GM18505 (cell line): ENCODE measurements at regions not wholly inside any gene's neighbourhood (a gene's known extent, or its start where the extent isn't known, plus 50 kb on each side); places are given as distances from the start of the nearest gene placed in this dataset.
"Not testable (repeated sequence)": the region's sequence is repeated elsewhere in the genome, so short reads cannot be mapped to it uniquely, and the experiment has no call there.

Experiments
- ATAC-seq: cut with Tn5 transposase; IDR thresholded peaks from one replicate; pipeline ENCODE4 v1.9.1; 2021; ENCODE audit not compliant: unreplicated experiment
- POLR2A ChIP-seq: IDR thresholded peaks from 4 replicates; pipeline ENCODE4 v1.6.1; 2011; ENCODE audit warnings: borderline replicate concordance; ENCODE audit not compliant: insufficient read depth, insufficient read length; ENCODE audit errors: extremely low read depth

- ATAC-seq: no peak
- TF ChIP-seq POLR2A: no peak
Measured at GRCh38 chr13:44747179-44747578, 171.0 kb upstream of the TSC22D1 start.

DNA sequence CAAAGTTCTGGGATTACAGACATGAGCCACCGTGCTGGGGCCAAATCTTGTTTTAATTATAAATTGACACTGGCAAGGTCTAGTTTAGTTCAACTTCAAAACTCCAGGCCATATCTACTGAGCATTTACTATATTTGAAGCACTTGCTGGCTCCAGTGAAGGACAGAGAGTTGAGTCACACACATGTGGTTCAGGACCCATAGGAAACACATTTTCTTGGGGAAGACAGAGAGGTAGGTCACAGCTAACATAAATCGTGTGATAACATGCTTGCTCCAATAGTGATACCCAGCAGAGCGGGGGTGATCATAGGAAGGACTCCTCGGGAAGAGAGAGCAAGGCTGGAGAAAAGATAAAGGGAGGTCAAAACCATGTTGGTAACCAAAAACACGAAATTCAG lies 170.6 kb upstream of the TSC22D1 start:
- no peak for ATAC-seq
- no peak for TF ChIP-seq POLR2A

DNA sequence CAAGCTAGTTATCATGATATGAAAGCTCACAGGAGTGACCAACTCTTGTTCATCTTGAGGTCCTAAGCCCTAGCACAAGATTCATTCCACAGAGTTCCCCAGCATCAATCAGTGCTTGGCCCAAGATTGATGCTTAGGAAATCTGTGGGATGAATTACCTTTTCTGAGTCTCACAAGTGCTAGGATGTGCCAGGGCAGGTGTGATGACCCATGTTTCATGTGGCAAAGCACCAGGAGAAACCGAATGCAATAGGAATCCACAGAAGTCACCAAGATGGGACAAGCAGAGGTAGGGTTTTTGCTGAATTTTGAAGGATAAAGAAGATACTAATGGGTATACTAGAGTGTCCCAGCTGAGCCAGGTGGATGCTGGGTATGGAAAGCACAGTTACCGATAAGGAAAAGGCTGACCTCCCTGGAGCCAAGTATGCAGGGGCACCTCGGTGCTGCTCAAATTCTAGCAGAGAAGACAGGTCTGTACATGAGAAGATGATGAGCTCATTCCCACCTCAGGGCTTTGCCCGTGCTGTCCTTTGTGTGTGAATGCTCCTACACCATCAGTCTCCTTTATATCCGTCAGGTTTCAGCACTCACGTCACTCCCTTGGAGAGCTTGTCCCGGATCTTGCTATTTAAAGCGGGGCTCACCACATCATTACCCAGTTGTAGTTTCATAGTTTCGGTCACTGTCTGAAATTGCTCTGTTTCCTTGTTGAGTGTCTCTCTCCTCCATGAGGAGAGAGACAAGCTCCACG lies 168.9 kb upstream of the TSC22D1 start:
- TF ChIP-seq POLR2A: no peak
- no peak for ATAC-seq

DNA sequence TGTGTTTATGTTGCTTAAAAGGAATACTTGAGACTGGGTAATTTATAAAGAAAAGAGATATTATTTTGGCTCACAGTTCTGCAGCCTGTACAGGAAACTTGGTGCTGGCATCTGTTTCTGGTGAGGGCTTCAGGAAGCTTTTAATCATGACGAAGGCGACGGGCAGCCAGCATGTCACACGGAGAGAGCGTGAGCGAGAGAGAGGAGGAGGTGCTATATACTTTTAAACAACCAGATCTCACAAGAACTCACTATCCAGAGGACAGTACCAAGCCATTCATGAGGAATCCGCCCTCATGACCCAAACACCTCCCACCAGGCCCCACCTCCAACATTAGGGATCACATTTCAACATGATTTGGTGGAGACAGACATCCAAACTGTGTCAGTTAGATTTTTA lies 163.4 kb upstream of the TSC22D1 start:
- no peak for ATAC-seq
- no peak for TF ChIP-seq POLR2A

DNA sequence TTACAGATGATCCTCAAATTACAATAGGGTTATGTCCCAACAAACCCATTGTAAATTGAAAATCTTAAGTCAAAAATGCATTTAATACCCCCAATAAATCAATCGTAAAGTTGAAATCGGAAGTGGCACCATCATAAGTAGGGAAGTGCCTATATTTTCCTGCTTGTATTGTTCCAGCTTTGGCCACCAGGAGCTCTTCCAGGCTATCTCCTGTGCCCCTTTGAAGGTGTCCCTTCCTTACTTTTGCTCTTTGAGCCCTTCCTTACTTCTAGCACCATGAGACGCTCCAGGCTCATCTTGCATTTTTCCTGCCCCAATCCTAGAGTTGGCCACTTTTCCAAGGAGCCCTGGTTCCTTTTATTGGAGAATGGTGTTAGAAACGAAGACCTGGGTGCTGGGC lies 163.0 kb upstream of the TSC22D1 start:
- no peak for TF ChIP-seq POLR2A
- ATAC-seq: no peak

- ATAC-seq: no peak
- no peak for TF ChIP-seq POLR2A
Measured at GRCh38 chr13:44738463-44738862, 162.3 kb upstream of the TSC22D1 start.

DNA sequence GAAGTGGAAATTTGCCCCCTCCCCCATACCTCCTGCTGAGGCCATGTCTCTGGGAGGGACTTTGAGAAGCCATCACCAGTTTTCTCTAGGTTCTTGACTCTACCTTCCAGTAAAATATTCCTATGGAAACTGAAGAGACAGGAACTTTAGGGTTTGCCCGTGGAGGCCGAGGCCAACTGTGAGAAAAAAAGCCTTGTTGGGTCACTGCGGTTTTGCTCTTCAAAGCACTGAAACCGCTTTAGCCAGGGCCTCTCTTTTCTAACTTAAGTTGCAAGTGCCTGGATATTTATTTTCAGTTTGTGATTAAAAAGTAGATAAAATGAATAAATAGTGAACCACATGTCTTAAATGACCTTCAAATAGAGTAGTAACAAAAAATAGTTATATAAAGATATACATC lies 159.7 kb upstream of the TSC22D1 start:
- TF ChIP-seq POLR2A: no peak
- no peak for ATAC-seq

GRCh38 chr13:44734201-44734707 lies 158.1 kb upstream of the TSC22D1 start:
- ATAC-seq: no peak
- TF ChIP-seq POLR2A: no peak

- no peak for ATAC-seq
- TF ChIP-seq POLR2A: no peak
Measured at GRCh38 chr13:44732503-44733098, 156.5 kb upstream of the TSC22D1 start.

- ATAC-seq: no peak
- no peak for TF ChIP-seq POLR2A
Measured at GRCh38 chr13:44730851-44731250, 154.7 kb upstream of the TSC22D1 start.

DNA sequence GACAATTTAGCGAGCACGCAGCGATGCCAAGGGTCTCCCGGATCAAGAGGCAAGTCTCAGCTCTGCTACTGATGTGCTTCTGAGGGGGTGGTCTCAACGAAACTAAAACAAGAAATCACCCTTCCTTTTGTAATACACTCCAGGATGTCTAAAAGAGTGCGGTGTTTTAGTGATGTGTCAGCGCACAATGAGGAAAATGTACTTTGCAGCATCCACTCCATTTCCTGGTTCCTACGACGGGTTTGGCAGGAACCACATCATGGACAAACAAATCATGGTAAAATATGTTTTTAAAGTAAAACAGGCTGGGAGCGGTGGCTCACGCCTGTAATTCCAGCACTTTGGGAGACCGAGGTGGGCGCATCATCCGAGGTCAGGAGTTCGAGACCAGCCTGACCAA lies 154.0 kb upstream of the TSC22D1 start:
- ATAC-seq: no peak
- TF ChIP-seq POLR2A: no peak

- not testable (repeated sequence) for ATAC-seq
Measured at GRCh38 chr13:44727591-44727990, 151.5 kb upstream of the TSC22D1 start.

- ATAC-seq: no peak
- no peak for TF ChIP-seq POLR2A
Measured at GRCh38 chr13:44726778-44727177, 150.6 kb upstream of the TSC22D1 start.

DNA sequence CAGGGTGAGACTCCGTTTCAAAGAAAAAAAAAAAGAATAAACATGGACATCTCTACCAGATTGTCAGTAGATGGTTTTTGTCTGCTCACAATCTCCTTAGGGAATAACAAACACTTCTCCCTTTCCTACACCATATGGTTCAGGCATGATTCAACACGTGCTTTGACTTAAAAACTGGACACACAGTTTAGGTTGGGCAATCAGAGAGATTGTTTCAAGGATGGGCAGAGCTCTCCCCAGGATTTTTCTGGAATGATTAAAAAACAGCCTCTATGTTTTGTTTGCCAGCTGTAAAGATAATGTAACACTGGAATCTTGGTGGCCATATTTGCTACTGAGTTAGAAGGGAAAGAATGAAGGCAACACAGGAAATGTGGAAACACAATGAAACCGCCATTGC lies 150.1 kb upstream of the TSC22D1 start:
- ATAC-seq: no peak
- no peak for TF ChIP-seq POLR2A
